ENCODE measurements at regions not wholly inside any gene's neighbourhood (a gene's known extent, or its start where the extent isn't known, plus 50 kb on each side); places are given as distances from the start of the nearest gene placed in this dataset.
"Not testable (repeated sequence)": the region's sequence is repeated elsewhere in the genome, so short reads cannot be mapped to it uniquely, and the experiment has no call there.

DNA sequence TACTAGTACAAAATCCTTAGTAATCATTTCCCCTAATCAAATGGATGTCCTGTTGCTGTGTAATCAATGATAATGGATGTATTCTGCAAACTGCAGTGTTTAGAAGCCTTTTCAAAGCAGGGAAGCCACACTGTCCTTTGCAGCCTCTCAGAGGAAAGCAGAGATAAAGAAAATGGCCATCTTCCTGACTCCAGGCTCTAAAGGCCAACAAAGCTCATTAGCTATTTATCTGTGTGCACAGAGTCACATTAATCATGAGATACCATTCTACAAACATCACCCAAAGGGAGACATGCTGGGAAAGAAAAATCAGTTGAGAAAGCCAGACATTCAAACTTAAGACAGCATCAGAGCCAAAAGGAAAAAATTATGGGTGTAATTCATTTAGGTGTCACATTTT, 165.0 kb downstream of the RAD51AP2 start:
- Histone ChIP-seq H3K27ac (ENCODE audit: low read depth, low read length) (no peak overlapping the region), H3K79me2 (ENCODE audit: insufficient read depth, low read length) (no peaks in the 10 kb centered on the region), H4K20me1 (ENCODE audit: insufficient read depth) (no peaks in the 10 kb centered on the region), H3K9me3 (ENCODE audit: control insufficient read depth in 1 of 2, insufficient read depth in 1 of 2, low read depth in 1 of 2, low read length in 2 of 2) (no peaks in the 10 kb centered on the region), H3K36me3 (ENCODE audit: control insufficient read depth in 1 of 2, insufficient read depth in 2 of 2, low read length in 2 of 2) (no peaks in the 10 kb centered on the region), H2AFZ (ENCODE audit: low read depth, low read length, poor library complexity, severe bottlenecking) (no peak overlapping the region), H3K4me2 (ENCODE audit: low read length) (no peak overlapping the region), H3K9ac (ENCODE audit: low read length) (no peak overlapping the region), H3K27me3 (ENCODE audit: insufficient read depth, low read length) (no peaks in the 10 kb centered on the region), H3K4me1 (ENCODE audit: control insufficient read depth in 1 of 2, insufficient read depth in 2 of 2, low read length in 2 of 2) (no peaks in the 10 kb centered on the region), H3K4me3 (replicated peaks in 1 of 2; ENCODE audit: low read depth in 1 of 2, low read length in 2 of 2) (no peak overlapping the region), H3K9me2 (ENCODE audit: insufficient read depth) (no peaks in the 10 kb centered on the region)
- ChIA-PET RAD21 (ENCODE audit: low non-redundant PET in 1 of 2, low total read pairs in 2 of 2, uncharacterized antibody in 2 of 2, unreplicated experiment in 2 of 2) (no interaction called here), CTCF (no interaction called here), POLR2A (no interaction called here)
- no peak for ATAC-seq
- TF ChIP-seq POLR2AphosphoS5 (IDR thresholded peaks at IDR 0.05; ENCODE audit: low read depth, low read length): no peak
- no peak for TF ChIP-seq ELF1 (IDR thresholded peaks at IDR 0.05; ENCODE audit: borderline replicate concordance, low read depth)
- TF ChIP-seq CEBPB (IDR thresholded peaks at IDR 0.05; ENCODE audit: low read depth): no peak
- TF ChIP-seq CBX3 (IDR thresholded peaks at IDR 0.05; ENCODE audit: low read depth): no peak
- no peak for TF ChIP-seq EZH2phosphoT487 (IDR thresholded peaks at IDR 0.05; ENCODE audit: borderline replicate concordance)
- TF ChIP-seq POLR2A (IDR thresholded peaks at IDR 0.05; ENCODE audit: borderline replicate concordance, extremely low read depth, insufficient read depth, insufficient read length): no peak
- no peak for TF ChIP-seq RAD21 (IDR thresholded peaks at IDR 0.05; ENCODE audit: low read depth)
- TF ChIP-seq FOSL1 (IDR thresholded peaks at IDR 0.05; ENCODE audit: low read depth): no peak
- no peak for TF ChIP-seq EZH2 (IDR thresholded peaks at IDR 0.05)
- no peak for TF ChIP-seq YY1 (IDR thresholded peaks at IDR 0.05; ENCODE audit: extremely low read depth, insufficient replicate concordance, low read depth, low read length)
- no peak for TF ChIP-seq JUND (IDR thresholded peaks at IDR 0.05)
- no peak for TF ChIP-seq SIN3A (IDR thresholded peaks at IDR 0.05; ENCODE audit: low read depth)
- TF ChIP-seq SP1 (IDR thresholded peaks at IDR 0.05; ENCODE audit: low read depth): no peak
- no TSS peak for BruUV-seq (replicated peaks)
- no peak for DNase-seq (ENCODE audit: low read depth, low spot score)
- intact Hi-C loops (cut with micrococcal nuclease): no loop called here

DNA sequence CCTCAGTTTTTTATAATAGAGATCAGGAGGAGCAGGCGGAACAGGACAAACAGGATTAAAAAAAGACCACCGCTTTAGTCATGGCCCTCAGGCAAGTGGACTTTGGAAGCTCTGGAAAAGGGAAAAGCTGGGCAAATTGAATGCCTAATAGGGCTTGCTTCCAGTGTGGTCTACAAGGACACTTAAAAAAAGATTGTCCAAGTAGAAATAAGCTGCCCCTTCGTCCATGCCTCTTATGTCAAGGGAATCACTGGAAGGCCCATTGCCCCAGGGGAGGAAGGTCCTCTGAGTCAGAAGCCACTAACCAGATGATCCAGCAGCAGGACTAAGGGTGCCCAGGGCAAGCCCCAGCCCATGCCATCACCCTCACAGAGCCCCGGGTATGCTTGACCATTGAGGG, 175.5 kb downstream of the RAD51AP2 start:
- POLR2A ChIA-PET; H3K79me2 ChIP-seq (ENCODE audit: insufficient read depth, low read length); H3K27ac ChIP-seq (ENCODE audit: low read depth, low read length); H3K4me3 ChIP-seq (replicated peaks in 1 of 2; ENCODE audit: low read depth in 1 of 2, low read length in 2 of 2); H3K4me1 ChIP-seq (ENCODE audit: control insufficient read depth in 1 of 2, insufficient read depth in 2 of 2, low read length in 2 of 2); CTCF ChIA-PET; H3K4me2 ChIP-seq (ENCODE audit: low read length); ATAC-seq; H3K9me3 ChIP-seq (ENCODE audit: control insufficient read depth in 1 of 2, insufficient read depth in 1 of 2, low read depth in 1 of 2, low read length in 2 of 2); H2AFZ ChIP-seq (ENCODE audit: low read depth, low read length, poor library complexity, severe bottlenecking); H3K27me3 ChIP-seq (ENCODE audit: insufficient read depth, low read length); H3K36me3 ChIP-seq (ENCODE audit: control insufficient read depth in 1 of 2, insufficient read depth in 2 of 2, low read length in 2 of 2); BruUV-seq (replicated peaks); H3K9me2 ChIP-seq (ENCODE audit: insufficient read depth); RAD21 ChIA-PET (ENCODE audit: low non-redundant PET in 1 of 2, low total read pairs in 2 of 2, uncharacterized antibody in 2 of 2, unreplicated experiment in 2 of 2); H3K9ac ChIP-seq (ENCODE audit: low read length); H4K20me1 ChIP-seq (ENCODE audit: insufficient read depth); intact Hi-C loops (cut with micrococcal nuclease); DNase-seq (ENCODE audit: low read depth, low spot score): not testable (repeated sequence)

Measured in HCT116 (cell line).